Astrocyte (in vitro differentiated cells and primary cell): ENCODE measurements at regions not wholly inside any gene's neighbourhood (a gene's known extent, or its start where the extent isn't known, plus 50 kb on each side); places are given as distances from the start of the nearest gene placed in this dataset.

Experiments used
- DNase-seq: peaks from one replicate; pipeline ENCODE4 v3.0.0-alpha.2; 2010; ENCODE audit warnings: low read depth
- FAIRE-seq: peaks from 2 replicates; lab custom pipeline; 2011; peaks lifted over from hg19 to GRCh38; lab: Jason Lieb, UNC
- H2AFZ ChIP-seq: 2 replicates; pipeline ENCODE4 v1.6.0; 2012; ENCODE audit warnings: low read depth, low read length, inconsistent platforms
- H3K27ac ChIP-seq: 2 replicates; pipeline ENCODE4 v1.5.1; 2011; ENCODE audit warnings: low read depth, low read length, inconsistent platforms
- H3K27me3 ChIP-seq: 2 replicates; pipeline ENCODE4 v1.6.0; 2011; ENCODE audit warnings: low read length, inconsistent platforms; ENCODE audit not compliant: insufficient read depth
- H3K36me3 ChIP-seq: 2 replicates; pipeline ENCODE4 v1.5.1; 2011; ENCODE audit warnings: low read length, inconsistent platforms; ENCODE audit not compliant: insufficient read depth
- H3K4me1 ChIP-seq: 2 replicates; pipeline ENCODE4 v1.5.1; 2011; ENCODE audit warnings: low read length, inconsistent platforms; ENCODE audit not compliant: insufficient read depth
- H3K4me2 ChIP-seq: 2 replicates; pipeline ENCODE4 v1.6.0; 2012; ENCODE audit warnings: low read length, inconsistent platforms
- H3K4me3 ChIP-seq: 2 replicates; pipeline ENCODE4 v1.5.1; 2011; ENCODE audit warnings: low read depth, mild to moderate bottlenecking, low read length, inconsistent platforms; ENCODE audit not compliant: insufficient read depth
- H3K79me2 ChIP-seq: 2 replicates; pipeline ENCODE4 v1.6.0; 2012; ENCODE audit warnings: mild to moderate bottlenecking, low read length, inconsistent platforms; ENCODE audit not compliant: insufficient read depth
- H3K9ac ChIP-seq: 2 replicates; pipeline ENCODE4 v1.6.0; 2012; ENCODE audit warnings: mild to moderate bottlenecking, low read length, inconsistent platforms
- H3K9me3 ChIP-seq: 2 replicates; pipeline ENCODE4 v1.5.1; 2012; ENCODE audit warnings: low read depth, mild to moderate bottlenecking, low read length, inconsistent platforms; ENCODE audit not compliant: insufficient read depth
- H4K20me1 ChIP-seq: 2 replicates; pipeline ENCODE4 v1.6.0; 2012; ENCODE audit warnings: low read length, inconsistent platforms; ENCODE audit not compliant: insufficient read depth
- H3K27ac Mint-ChIP-seq: one replicate; pipeline ENCODE4 v1.8.0; 2021; ENCODE audit warnings: mild to moderate bottlenecking, mixed read lengths; ENCODE audit not compliant: unreplicated experiment
- H3K27me3 Mint-ChIP-seq: one replicate; pipeline ENCODE4 v1.8.0; 2021; ENCODE audit warnings: low read depth, mixed read lengths; ENCODE audit not compliant: unreplicated experiment
- H3K36me3 Mint-ChIP-seq: one replicate; pipeline ENCODE4 v1.8.0; 2021; ENCODE audit warnings: low read depth, mixed read lengths; ENCODE audit not compliant: unreplicated experiment
- H3K4me1 Mint-ChIP-seq: one replicate; pipeline ENCODE4 v1.8.0; 2021; ENCODE audit warnings: low read depth, mixed read lengths; ENCODE audit not compliant: unreplicated experiment
- H3K4me3 Mint-ChIP-seq: one replicate; pipeline ENCODE4 v1.8.0; 2021; ENCODE audit warnings: mild to moderate bottlenecking, moderate library complexity, mixed read lengths; ENCODE audit not compliant: unreplicated experiment
- H3K9me3 Mint-ChIP-seq: one replicate; pipeline ENCODE4 v1.8.0; 2021; ENCODE audit warnings: mild to moderate bottlenecking, mixed read lengths; ENCODE audit not compliant: unreplicated experiment
- EZH2 ChIP-seq: IDR thresholded peaks from 2 replicates; pipeline ENCODE4 v1.6.1; 2012; ENCODE audit warnings: mild to moderate bottlenecking, low read length, inconsistent platforms; ENCODE audit not compliant: insufficient read depth
- TF ChIP-seq, protein P1 (sequence below): IDR thresholded peaks from 2 replicates; pipeline ENCODE4 v1.5.1; 2011; ENCODE audit warnings: low read depth, mild to moderate bottlenecking, inconsistent platforms, low read length, moderate library complexity; ENCODE audit not compliant: insufficient read depth

DNA sequence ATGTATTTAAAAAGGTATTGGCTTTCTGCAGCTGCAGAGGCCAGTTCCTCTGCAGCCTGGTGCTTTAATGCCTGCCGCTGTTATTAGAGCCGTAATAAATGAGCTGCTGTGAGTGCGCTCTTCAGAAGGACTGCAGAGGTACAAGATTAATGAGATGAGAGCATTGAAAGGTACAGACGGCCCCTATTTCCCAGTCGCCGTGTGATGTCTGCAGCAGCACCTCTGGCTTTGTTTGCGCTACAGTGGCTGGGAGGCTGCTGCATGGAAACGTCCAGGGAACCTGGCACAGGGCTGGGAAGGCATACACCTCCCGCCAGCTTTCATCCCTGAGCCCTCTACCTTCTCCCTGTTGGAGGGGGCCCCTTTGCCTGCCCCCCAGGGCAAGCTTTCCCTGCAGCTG, 383.8 kb upstream of the ZMIZ1 start:
- Histone ChIP-seq H3K4me1 (peaks cover 6% of the 10 kb centered on the region), H3K27me3 (no peaks in the 10 kb centered on the region), H3K4me3 (no peak overlapping the region), H4K20me1 (no peaks in the 10 kb centered on the region), H3K36me3 (no peaks in the 10 kb centered on the region), H2AFZ (no peak overlapping the region), H3K9me3 (no peaks in the 10 kb centered on the region), H3K27ac (no peak overlapping the region), H3K9ac (no peak overlapping the region), H3K4me2 (no peak overlapping the region), H3K79me2 (no peaks in the 10 kb centered on the region)
- no peaks in the 10 kb centered on the region for H3K36me3 Mint-ChIP-seq
- H3K4me3 Mint-ChIP-seq = no peak overlapping the region
- DNase-seq = no peak
- peaks cover 3% of the 10 kb centered on the region for H3K4me1 Mint-ChIP-seq
- no peak for TF ChIP-seq EZH2
- TF ChIP-seq, protein P1, sequence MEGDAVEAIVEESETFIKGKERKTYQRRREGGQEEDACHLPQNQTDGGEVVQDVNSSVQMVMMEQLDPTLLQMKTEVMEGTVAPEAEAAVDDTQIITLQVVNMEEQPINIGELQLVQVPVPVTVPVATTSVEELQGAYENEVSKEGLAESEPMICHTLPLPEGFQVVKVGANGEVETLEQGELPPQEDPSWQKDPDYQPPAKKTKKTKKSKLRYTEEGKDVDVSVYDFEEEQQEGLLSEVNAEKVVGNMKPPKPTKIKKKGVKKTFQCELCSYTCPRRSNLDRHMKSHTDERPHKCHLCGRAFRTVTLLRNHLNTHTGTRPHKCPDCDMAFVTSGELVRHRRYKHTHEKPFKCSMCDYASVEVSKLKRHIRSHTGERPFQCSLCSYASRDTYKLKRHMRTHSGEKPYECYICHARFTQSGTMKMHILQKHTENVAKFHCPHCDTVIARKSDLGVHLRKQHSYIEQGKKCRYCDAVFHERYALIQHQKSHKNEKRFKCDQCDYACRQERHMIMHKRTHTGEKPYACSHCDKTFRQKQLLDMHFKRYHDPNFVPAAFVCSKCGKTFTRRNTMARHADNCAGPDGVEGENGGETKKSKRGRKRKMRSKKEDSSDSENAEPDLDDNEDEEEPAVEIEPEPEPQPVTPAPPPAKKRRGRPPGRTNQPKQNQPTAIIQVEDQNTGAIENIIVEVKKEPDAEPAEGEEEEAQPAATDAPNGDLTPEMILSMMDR = no peak
- no peak overlapping the region for H3K27ac Mint-ChIP-seq
- no peak for FAIRE-seq
- peaks cover 15% of the 10 kb centered on the region for H3K9me3 Mint-ChIP-seq
- peaks cover 30% of the 10 kb centered on the region for H3K27me3 Mint-ChIP-seq

DNA sequence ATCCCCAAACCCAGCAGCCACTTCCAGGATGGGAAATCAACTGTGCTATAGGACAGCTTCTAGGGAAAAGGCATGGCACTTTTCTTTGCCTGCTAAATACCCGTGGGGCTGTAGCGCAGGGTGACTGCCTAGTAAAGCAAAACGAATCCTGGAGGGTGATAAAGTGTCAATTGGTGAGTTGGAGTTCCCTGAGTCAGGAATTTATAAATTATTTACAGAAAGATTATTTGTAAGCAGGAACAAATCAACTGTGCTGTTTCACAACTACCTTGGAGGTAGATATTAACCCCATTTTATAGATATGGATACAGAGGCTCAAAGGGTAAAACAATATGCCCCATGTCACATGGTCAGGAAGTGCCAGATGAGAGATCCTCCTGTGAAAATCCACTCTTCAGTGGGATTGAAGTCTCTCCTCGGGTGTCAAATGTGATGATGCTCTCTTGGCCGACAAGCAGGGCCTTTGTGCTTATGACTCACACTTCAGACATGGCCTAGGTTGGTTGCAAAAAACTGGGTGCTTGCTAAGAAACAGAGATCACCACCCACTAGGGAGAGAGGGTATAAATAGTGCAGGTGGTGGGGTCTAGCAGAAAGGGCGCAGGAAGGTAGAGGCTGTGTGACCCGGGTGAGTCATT, 383.2 kb upstream of the ZMIZ1 start:
- TF ChIP-seq, protein P1 = no peak
- no peak for TF ChIP-seq EZH2
- no peaks in the 10 kb centered on the region for H3K79me2 ChIP-seq
- peaks cover 6% of the 10 kb centered on the region for H3K4me1 ChIP-seq
- no peak overlapping the region for H3K4me3 ChIP-seq
- no peak overlapping the region for H3K9ac ChIP-seq
- H3K4me1 Mint-ChIP-seq = peaks cover 3% of the 10 kb centered on the region
- H4K20me1 ChIP-seq = no peaks in the 10 kb centered on the region
- H2AFZ ChIP-seq = no peak overlapping the region
- H3K36me3 ChIP-seq = no peaks in the 10 kb centered on the region
- FAIRE-seq (no peak), DNase-seq (peak; percentile 53)
- H3K9me3 ChIP-seq = no peaks in the 10 kb centered on the region
- H3K27ac Mint-ChIP-seq = no peak overlapping the region
- H3K9me3 Mint-ChIP-seq = peaks cover 12% of the 10 kb centered on the region
- no peak overlapping the region for H3K27ac ChIP-seq
- H3K27me3 Mint-ChIP-seq = peaks cover 27% of the 10 kb centered on the region
- H3K36me3 Mint-ChIP-seq = no peaks in the 10 kb centered on the region
- no peak overlapping the region for H3K4me3 Mint-ChIP-seq
- H3K27me3 ChIP-seq = no peaks in the 10 kb centered on the region
- no peak overlapping the region for H3K4me2 ChIP-seq

DNA sequence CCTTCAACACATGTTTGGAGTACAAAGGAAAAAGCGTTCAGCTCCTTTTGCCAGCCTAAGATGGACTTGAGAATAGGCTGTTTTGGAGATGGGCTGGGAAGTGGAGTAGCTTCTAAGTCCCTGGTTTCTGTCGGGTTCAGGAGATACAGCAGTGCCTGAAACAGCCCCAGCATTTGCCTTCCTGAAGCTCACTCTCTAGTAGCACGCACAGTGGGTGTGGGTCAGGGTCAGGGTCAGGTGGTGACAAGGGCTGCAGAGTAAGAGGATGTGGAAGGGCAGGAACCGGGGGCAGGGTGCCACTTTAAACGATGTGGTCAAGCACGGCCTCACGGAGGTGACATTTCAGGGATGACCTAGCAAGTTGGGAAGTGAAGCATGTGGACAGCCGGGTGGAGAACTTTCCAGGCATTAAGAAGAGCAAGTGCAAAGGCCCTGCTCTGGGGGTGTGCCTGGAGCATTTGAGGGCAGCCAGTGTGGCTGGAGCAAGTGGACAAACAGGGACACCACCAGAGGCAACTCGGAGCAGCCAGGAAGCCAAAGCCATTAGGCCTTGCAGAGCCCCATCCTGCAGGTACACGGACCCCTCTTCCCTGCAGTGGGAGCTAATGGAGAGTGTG, 382.2 kb upstream of the ZMIZ1 start:
- H3K4me1 Mint-ChIP-seq = peaks cover 3% of the 10 kb centered on the region
- Histone ChIP-seq H3K4me3 (no peak overlapping the region), H3K4me1 (peaks cover 6% of the 10 kb centered on the region), H3K36me3 (no peaks in the 10 kb centered on the region), H3K9ac (no peak overlapping the region), H3K27me3 (no peaks in the 10 kb centered on the region), H4K20me1 (no peaks in the 10 kb centered on the region), H3K9me3 (no peaks in the 10 kb centered on the region), H3K79me2 (no peaks in the 10 kb centered on the region), H3K4me2 (no peak overlapping the region), H3K27ac (no peak overlapping the region), H2AFZ (no peak overlapping the region)
- no peak for TF ChIP-seq EZH2
- TF ChIP-seq, protein P1 = no peak
- DNase-seq = no peak
- no peak overlapping the region for H3K27ac Mint-ChIP-seq
- H3K27me3 Mint-ChIP-seq = peaks cover 34% of the 10 kb centered on the region
- FAIRE-seq = no peak
- no peak overlapping the region for H3K4me3 Mint-ChIP-seq
- H3K9me3 Mint-ChIP-seq = peaks cover 3% of the 10 kb centered on the region
- H3K36me3 Mint-ChIP-seq = no peaks in the 10 kb centered on the region
